ENCODE measurements at regions not wholly inside any gene's neighbourhood (a gene's known extent, or its start where the extent isn't known, plus 50 kb on each side); places are given as distances from the start of the nearest gene placed in this dataset.

GRCh38 chr3:13157986-13158385 is 84.8 kb upstream of the IQSEC1 start:
- no peak overlapping the region for H3K4me3 ChIP-seq (ENCODE audit: low read length)
- no peak overlapping the region for H3K9ac ChIP-seq (ENCODE audit: low read depth, low read length)
- H3K36me3 ChIP-seq (ENCODE audit: insufficient read depth, low read length): no peaks in the 10 kb centered on the region
- peaks cover 21% of the 10 kb centered on the region for H3K4me1 ChIP-seq (ENCODE audit: insufficient read depth, low read length)
- H3K27ac ChIP-seq (ENCODE audit: low read depth, low read length): no peak overlapping the region
- no peaks in the 10 kb centered on the region for H3K27me3 ChIP-seq (ENCODE audit: insufficient read depth, low read length)
- H3K9me3 ChIP-seq (ENCODE audit: insufficient read depth, low read depth, low read length): no peaks in the 10 kb centered on the region; the same call in 1 of the 2 replicates
- WGBS: 76% methylated on average over 8 of the region's 8 CpGs

GRCh38 chr3:13152826-13153710 is 79.8 kb upstream of the IQSEC1 start:
- 74% methylated on average over 11 of the region's 11 CpGs for WGBS
- Histone ChIP-seq H3K9ac (ENCODE audit: low read depth, low read length) (no peak overlapping the region), H3K4me1 (ENCODE audit: insufficient read depth, low read length) (no peaks in the 10 kb centered on the region), H3K27me3 (ENCODE audit: insufficient read depth, low read length) (no peaks in the 10 kb centered on the region), H3K36me3 (ENCODE audit: insufficient read depth, low read length) (no peaks in the 10 kb centered on the region), H3K4me3 (ENCODE audit: low read length) (no peak overlapping the region), H3K9me3 (ENCODE audit: insufficient read depth, low read depth, low read length) (no peaks in the 10 kb centered on the region; the same call in 1 of the 2 replicates), H3K27ac (ENCODE audit: low read depth, low read length) (no peak overlapping the region)

GRCh38 chr3:13150624-13151023 is 77.4 kb upstream of the IQSEC1 start:
- H3K4me1 ChIP-seq (ENCODE audit: insufficient read depth, low read length): no peaks in the 10 kb centered on the region
- no peaks in the 10 kb centered on the region; the same call in 1 of the 2 replicates for H3K9me3 ChIP-seq (ENCODE audit: insufficient read depth, low read depth, low read length)
- H3K4me3 ChIP-seq (ENCODE audit: low read length): no peak overlapping the region
- WGBS: 93% methylated on average over 5 of the region's 5 CpGs
- no peaks in the 10 kb centered on the region for H3K36me3 ChIP-seq (ENCODE audit: insufficient read depth, low read length)
- no peak overlapping the region for H3K27ac ChIP-seq (ENCODE audit: low read depth, low read length)
- no peak overlapping the region for H3K9ac ChIP-seq (ENCODE audit: low read depth, low read length)
- no peaks in the 10 kb centered on the region for H3K27me3 ChIP-seq (ENCODE audit: insufficient read depth, low read length)

GRCh38 chr3:13149330-13150108 is 76.3 kb upstream of the IQSEC1 start:
- Histone ChIP-seq H3K27ac (ENCODE audit: low read depth, low read length) (no peak overlapping the region), H3K9ac (ENCODE audit: low read depth, low read length) (no peak overlapping the region), H3K9me3 (ENCODE audit: insufficient read depth, low read depth, low read length) (no peaks in the 10 kb centered on the region), H3K27me3 (ENCODE audit: insufficient read depth, low read length) (no peaks in the 10 kb centered on the region), H3K36me3 (ENCODE audit: insufficient read depth, low read length) (no peaks in the 10 kb centered on the region), H3K4me1 (ENCODE audit: insufficient read depth, low read length) (no peaks in the 10 kb centered on the region), H3K4me3 (ENCODE audit: low read length) (no peak overlapping the region)
- WGBS: 86% methylated on average over 18 of the region's 19 CpGs

- 91% methylated on average over 12 of the region's 13 CpGs for WGBS
- no peaks in the 10 kb centered on the region for H3K27me3 ChIP-seq (ENCODE audit: insufficient read depth, low read length)
- no peak overlapping the region for H3K9ac ChIP-seq (ENCODE audit: low read depth, low read length)
- H3K4me1 ChIP-seq (ENCODE audit: insufficient read depth, low read length): no peaks in the 10 kb centered on the region
- no peak overlapping the region for H3K4me3 ChIP-seq (ENCODE audit: low read length)
- no peaks in the 10 kb centered on the region for H3K36me3 ChIP-seq (ENCODE audit: insufficient read depth, low read length)
- no peaks in the 10 kb centered on the region for H3K9me3 ChIP-seq (ENCODE audit: insufficient read depth, low read depth, low read length)
- H3K27ac ChIP-seq (ENCODE audit: low read depth, low read length): no peak overlapping the region
Measured at GRCh38 chr3:13148561-13149329, 75.5 kb upstream of the IQSEC1 start.

GRCh38 chr3:13148126-13148525 is 74.9 kb upstream of the IQSEC1 start:
- no peaks in the 10 kb centered on the region for H3K4me1 ChIP-seq (ENCODE audit: insufficient read depth, low read length)
- 84% methylated on average over 7 of the region's 8 CpGs for WGBS
- no peak overlapping the region for H3K9ac ChIP-seq (ENCODE audit: low read depth, low read length)
- no peaks in the 10 kb centered on the region for H3K9me3 ChIP-seq (ENCODE audit: insufficient read depth, low read depth, low read length)
- H3K4me3 ChIP-seq (ENCODE audit: low read length): no peak overlapping the region
- no peak overlapping the region for H3K27ac ChIP-seq (ENCODE audit: low read depth, low read length)
- H3K27me3 ChIP-seq (ENCODE audit: insufficient read depth, low read length): no peaks in the 10 kb centered on the region
- H3K36me3 ChIP-seq (ENCODE audit: insufficient read depth, low read length): no peaks in the 10 kb centered on the region

- Histone ChIP-seq H3K27ac (ENCODE audit: low read depth, low read length) (no peak overlapping the region), H3K9me3 (ENCODE audit: insufficient read depth, low read depth, low read length) (no peaks in the 10 kb centered on the region), H3K4me1 (ENCODE audit: insufficient read depth, low read length) (no peaks in the 10 kb centered on the region), H3K27me3 (ENCODE audit: insufficient read depth, low read length) (no peaks in the 10 kb centered on the region), H3K36me3 (ENCODE audit: insufficient read depth, low read length) (no peaks in the 10 kb centered on the region), H3K4me3 (ENCODE audit: low read length) (no peak overlapping the region), H3K9ac (ENCODE audit: low read depth, low read length) (no peak overlapping the region)
- WGBS: 87% methylated on average over 4 of the region's 4 CpGs
Measured at GRCh38 chr3:13147344-13147743, 74.1 kb upstream of the IQSEC1 start.

GRCh38 chr3:13146643-13147143 is 73.5 kb upstream of the IQSEC1 start:
- H3K4me1 ChIP-seq (ENCODE audit: insufficient read depth, low read length): no peaks in the 10 kb centered on the region
- 93% methylated on average over 9 of the region's 9 CpGs for WGBS
- no peaks in the 10 kb centered on the region for H3K27me3 ChIP-seq (ENCODE audit: insufficient read depth, low read length)
- no peak overlapping the region for H3K9ac ChIP-seq (ENCODE audit: low read depth, low read length)
- no peak overlapping the region for H3K27ac ChIP-seq (ENCODE audit: low read depth, low read length)
- H3K36me3 ChIP-seq (ENCODE audit: insufficient read depth, low read length): no peaks in the 10 kb centered on the region
- no peak overlapping the region for H3K4me3 ChIP-seq (ENCODE audit: low read length)
- H3K9me3 ChIP-seq (ENCODE audit: insufficient read depth, low read depth, low read length): no peaks in the 10 kb centered on the region

GRCh38 chr3:13145826-13146642 is 72.8 kb upstream of the IQSEC1 start:
- no peaks in the 10 kb centered on the region for H3K9me3 ChIP-seq (ENCODE audit: insufficient read depth, low read depth, low read length)
- 86% methylated on average over 16 of the region's 16 CpGs for WGBS
- H3K9ac ChIP-seq (ENCODE audit: low read depth, low read length): no peak overlapping the region
- no peaks in the 10 kb centered on the region for H3K36me3 ChIP-seq (ENCODE audit: insufficient read depth, low read length)
- H3K4me3 ChIP-seq (ENCODE audit: low read length): no peak overlapping the region
- H3K4me1 ChIP-seq (ENCODE audit: insufficient read depth, low read length): no peaks in the 10 kb centered on the region
- H3K27me3 ChIP-seq (ENCODE audit: insufficient read depth, low read length): no peaks in the 10 kb centered on the region
- H3K27ac ChIP-seq (ENCODE audit: low read depth, low read length): no peak overlapping the region

- 88% methylated on average over 14 of the region's 14 CpGs for WGBS
- no peak overlapping the region for H3K27ac ChIP-seq (ENCODE audit: low read depth, low read length)
- H3K4me1 ChIP-seq (ENCODE audit: insufficient read depth, low read length): no peaks in the 10 kb centered on the region
Measured at GRCh38 chr3:13145131-13145825, 72.0 kb upstream of the IQSEC1 start.

More at GRCh38 chr3:13145131-13145825, 72.0 kb upstream of the IQSEC1 start:
- no peaks in the 10 kb centered on the region for H3K9me3 ChIP-seq (ENCODE audit: insufficient read depth, low read depth, low read length)
- no peak overlapping the region for H3K9ac ChIP-seq (ENCODE audit: low read depth, low read length)
- no peaks in the 10 kb centered on the region for H3K36me3 ChIP-seq (ENCODE audit: insufficient read depth, low read length)
- H3K27me3 ChIP-seq (ENCODE audit: insufficient read depth, low read length): no peaks in the 10 kb centered on the region
- H3K4me3 ChIP-seq (ENCODE audit: low read length): no peak overlapping the region
